GM12878 (cell line): ENCODE measurements at regions not wholly inside any gene's neighbourhood (a gene's known extent, or its start where the extent isn't known, plus 50 kb on each side); places are given as distances from the start of the nearest gene placed in this dataset.

Experiments used
- RCOR1 ChIP-seq: conservative IDR thresholded peaks from 2 replicates; pipeline ENCODE4 v1.6.1; 2012; ENCODE audit warnings: low read depth, low read length, improper control_type of control experiment
- RFX5 ChIP-seq: IDR thresholded peaks from 2 replicates; pipeline ENCODE4 v1.6.1; 2011; ENCODE audit warnings: low read depth, low read length, improper control_type of control experiment

- TF ChIP-seq RCOR1 (no peak), RFX5 (no peak)
Measured at GRCh38 chr7:68846811-68847325, 751.4 kb upstream of the AUTS2 start.
